HCT116 (cell line): ENCODE measurements at regions not wholly inside any gene's neighbourhood (a gene's known extent, or its start where the extent isn't known, plus 50 kb on each side); places are given as distances from the start of the nearest gene placed in this dataset.

ENCODE experiments used
- POLR2AphosphoS5 ChIP-seq: IDR thresholded peaks from 2 replicates; pipeline ENCODE4 v1.6.1; 2011; ENCODE audit warnings: mild to moderate bottlenecking, low read depth, low read length, moderate library complexity
- TF ChIP-seq, protein P1 (sequence below), 3 experiments: fragments of 200-600 bp in 1 of 3; sonication (generic) in 1 of 3; IDR thresholded peaks in 2 of 3; conservative IDR thresholded peaks in 1 of 3; 2 replicates each; pipeline ENCODE4 v1.5.1; 2012 to 2017; ENCODE audit warnings: low read depth in 2 of 3, low read length in 2 of 3, antibody characterized with exemption in 1 of 3, borderline replicate concordance in 1 of 3, control low read depth in 1 of 3, mild to moderate bottlenecking in 1 of 3, mixed read lengths in 1 of 3, mixed run types in 1 of 3, moderate library complexity in 1 of 3; ENCODE audit not compliant: insufficient read depth in 1 of 3

DNA sequence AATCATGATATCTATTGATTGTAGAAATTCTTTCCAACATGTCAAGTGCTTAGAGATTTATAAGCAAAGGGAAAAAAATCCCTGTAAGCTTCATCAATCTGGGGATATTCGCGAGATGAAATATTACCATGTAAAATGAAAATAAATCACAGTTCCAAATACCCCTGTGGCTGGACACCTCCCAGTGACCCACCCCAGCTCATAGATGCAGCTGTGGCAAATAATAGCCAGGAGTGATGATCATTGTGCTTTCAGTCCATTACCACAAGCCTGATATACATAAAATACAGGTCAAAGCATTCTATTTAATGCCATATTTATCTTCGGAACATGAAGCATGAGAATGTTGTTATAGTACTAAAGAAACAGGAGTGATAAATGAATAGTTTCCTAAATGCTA is 274.9 kb upstream of the LRRC7 start:
- no peak for TF ChIP-seq POLR2AphosphoS5
- TF ChIP-seq, protein P1, sequence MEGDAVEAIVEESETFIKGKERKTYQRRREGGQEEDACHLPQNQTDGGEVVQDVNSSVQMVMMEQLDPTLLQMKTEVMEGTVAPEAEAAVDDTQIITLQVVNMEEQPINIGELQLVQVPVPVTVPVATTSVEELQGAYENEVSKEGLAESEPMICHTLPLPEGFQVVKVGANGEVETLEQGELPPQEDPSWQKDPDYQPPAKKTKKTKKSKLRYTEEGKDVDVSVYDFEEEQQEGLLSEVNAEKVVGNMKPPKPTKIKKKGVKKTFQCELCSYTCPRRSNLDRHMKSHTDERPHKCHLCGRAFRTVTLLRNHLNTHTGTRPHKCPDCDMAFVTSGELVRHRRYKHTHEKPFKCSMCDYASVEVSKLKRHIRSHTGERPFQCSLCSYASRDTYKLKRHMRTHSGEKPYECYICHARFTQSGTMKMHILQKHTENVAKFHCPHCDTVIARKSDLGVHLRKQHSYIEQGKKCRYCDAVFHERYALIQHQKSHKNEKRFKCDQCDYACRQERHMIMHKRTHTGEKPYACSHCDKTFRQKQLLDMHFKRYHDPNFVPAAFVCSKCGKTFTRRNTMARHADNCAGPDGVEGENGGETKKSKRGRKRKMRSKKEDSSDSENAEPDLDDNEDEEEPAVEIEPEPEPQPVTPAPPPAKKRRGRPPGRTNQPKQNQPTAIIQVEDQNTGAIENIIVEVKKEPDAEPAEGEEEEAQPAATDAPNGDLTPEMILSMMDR (IDR thresholded peaks at IDR 0.05 in 2 of 3, conservative IDR thresholded peaks at IDR 0.05 in 1 of 3; ENCODE audit: borderline replicate concordance in 1 of 3, insufficient read depth in 1 of 3, low read depth in 2 of 3, low read length in 2 of 3): no peak
